GM12873 (cell line): ENCODE measurements at regions not wholly inside any gene's neighbourhood (a gene's known extent, or its start where the extent isn't known, plus 50 kb on each side); places are given as distances from the start of the nearest gene placed in this dataset.

Experiments
- CTCF ChIP-seq: IDR thresholded peaks from 2 replicates; pipeline ENCODE4 v1.5.1; 2012; ENCODE audit warnings: low read depth, mild to moderate bottlenecking, moderate library complexity, low read length, control low read depth; ENCODE audit not compliant: insufficient read depth; ENCODE audit errors: missing control alignments

DNA sequence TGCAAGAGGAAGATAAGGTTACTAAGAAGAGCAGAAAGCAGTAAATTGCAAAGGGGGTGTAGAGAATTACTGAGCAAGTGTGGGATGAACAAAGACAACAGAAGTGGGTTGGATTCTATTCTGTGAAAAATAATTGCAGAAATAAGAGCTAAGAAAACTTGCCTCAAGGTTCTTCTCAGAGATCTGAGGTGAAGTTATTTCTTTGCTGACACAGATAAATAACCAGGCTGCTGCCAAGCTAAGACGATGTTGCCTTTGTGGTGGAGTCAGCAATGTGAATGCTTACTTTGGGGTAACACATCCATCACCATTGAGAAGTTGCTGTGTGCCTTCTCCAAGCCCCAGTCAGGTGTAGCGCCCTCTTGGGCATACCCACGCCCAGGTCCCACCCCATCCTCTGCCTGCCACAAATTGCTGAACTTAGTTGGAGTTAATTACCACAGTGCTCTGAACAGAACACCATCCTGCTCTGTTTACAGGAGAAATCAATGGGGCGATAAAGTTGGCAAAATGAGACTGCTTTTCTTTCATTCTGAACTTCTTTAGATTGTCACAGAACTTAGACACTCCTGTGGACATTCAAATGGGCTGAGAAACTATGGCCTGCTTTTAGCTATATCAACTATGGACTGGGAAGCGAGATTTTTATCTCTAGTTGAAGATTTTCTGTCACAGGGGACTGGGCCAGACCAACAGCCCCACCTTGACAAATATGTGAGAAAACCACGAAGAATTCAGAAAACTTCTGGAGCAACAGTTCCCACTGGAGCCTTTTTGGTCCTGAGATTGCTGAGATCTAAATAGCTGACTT lies 283.6 kb downstream of the TMX3 start:
- no peak for TF ChIP-seq CTCF

- no peak for TF ChIP-seq CTCF
These were observed 285.1 kb downstream of the TMX3 start for GRCh38 chr18:68429841-68430240.

- no peak for TF ChIP-seq CTCF
These were observed 285.8 kb downstream of the TMX3 start for GRCh38 chr18:68429111-68429510.

DNA sequence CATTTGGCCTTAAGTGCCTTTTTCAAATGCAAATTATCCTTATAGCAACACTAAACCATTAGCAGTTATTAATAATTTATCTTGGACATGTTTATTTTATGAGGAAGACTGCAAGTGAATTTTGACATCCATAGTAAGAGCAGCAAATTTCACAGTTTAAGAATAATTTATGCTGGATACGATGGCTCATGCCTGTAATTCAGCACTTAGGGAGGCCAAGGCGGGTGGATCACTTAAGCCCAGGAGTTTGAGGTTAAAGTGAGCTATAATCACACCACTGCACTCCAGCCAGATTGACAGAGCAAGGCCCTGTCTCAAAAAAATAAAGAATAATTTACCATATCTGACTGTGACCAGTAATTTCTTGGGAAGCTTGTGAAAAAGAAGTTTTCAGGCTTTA lies 286.2 kb downstream of the TMX3 start:
- TF ChIP-seq CTCF = no peak

GRCh38 chr18:68427951-68428401 lies 286.9 kb downstream of the TMX3 start:
- TF ChIP-seq CTCF = no peak

GRCh38 chr18:68426731-68427315 lies 288.1 kb downstream of the TMX3 start:
- no peak for TF ChIP-seq CTCF

DNA sequence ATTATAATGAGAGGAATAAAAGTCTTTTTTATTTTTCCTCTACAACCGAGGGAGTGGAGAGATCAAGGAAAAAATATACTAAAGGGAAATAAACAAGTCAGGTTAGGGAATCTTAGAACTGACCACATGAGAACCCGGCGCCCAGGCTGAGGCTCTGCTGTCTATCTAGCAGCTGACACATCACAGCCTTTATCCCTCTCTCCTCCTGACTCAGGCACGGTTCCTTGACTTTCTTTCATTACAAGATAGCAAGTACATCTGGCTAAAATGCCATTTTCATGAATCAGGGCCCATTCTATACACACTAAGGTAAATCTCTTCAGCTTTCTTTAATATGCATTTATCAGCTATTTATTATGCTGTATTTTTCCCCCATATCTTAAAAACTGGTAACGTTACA lies 296.0 kb downstream of the TMX3 start:
- no peak for TF ChIP-seq CTCF
